Gastrocnemius medialis (tissue), 4 donors: ENCODE measurements at regions not wholly inside any gene's neighbourhood (a gene's known extent, or its start where the extent isn't known, plus 50 kb on each side); places are given as distances from the start of the nearest gene placed in this dataset.

Experiments used
- ATAC-seq, 2 donors: fragments of 150-250 bp; one replicate each; pipeline ENCODE4 v1.9.1; 2016
- DNase-seq, 2 donors: peaks; one replicate each; pipeline ENCODE4 v3.0.0-alpha.2; 2019
- H3K27ac ChIP-seq, 4 donors: fragments of 200-600 bp; sonication (generic); 1 replicate in 1 of 4; 2 replicates in 3 of 4; pipeline ENCODE4 v1.5.1; 2016 to 2018; ENCODE audit warnings: mild to moderate bottlenecking in 2 of 4, moderate library complexity in 1 of 4
- H3K27me3 ChIP-seq, 3 donors: fragments of 200-600 bp; sonication (generic) in 2 of 3; 1 replicate in 1 of 3; 2 replicates in 2 of 3; pipeline versions ENCODE4 v1.5.1 to v1.6.0; 2016 to 2019; ENCODE audit warnings: mild to moderate bottlenecking in 1 of 3, moderate library complexity in 1 of 3
- H3K36me3 ChIP-seq, 2 donors: fragments of 200-600 bp; sonication (generic) in 1 of 2; one replicate each; pipeline ENCODE4 v1.5.1; 2017 to 2018
- H3K4me1 ChIP-seq, 2 donors: fragments of 200-600 bp; sonication (generic) in 1 of 2; one replicate each; pipeline ENCODE4 v1.5.1; 2016 to 2017; ENCODE audit warnings: mild to moderate bottlenecking in 2 of 2
- H3K4me3 ChIP-seq, 4 donors: fragments of 200-600 bp; sonication (generic) in 3 of 4; 1 replicate in 1 of 4; 2 replicates in 3 of 4; pipeline ENCODE4 v1.5.1; 2016 to 2019; ENCODE audit warnings: mild to moderate bottlenecking in 2 of 4
- H3K9me3 ChIP-seq, 3 donors: fragments of 200-600 bp; sonication (generic) in 2 of 3; 1 replicate in 1 of 3; 2 replicates in 2 of 3; pipeline ENCODE4 v1.5.1; 2016 to 2019
- CTCF ChIP-seq, 5 experiments: fragments of 450-650 bp in 3 of 5; fragments of 200-600 bp in 2 of 5; sonication (generic) in 2 of 5; IDR thresholded peaks in 4 of 5; conservative IDR thresholded peaks in 1 of 5; 1 replicate in 4 of 5; 2 replicates in 1 of 5; pipeline ENCODE4 v1.5.1; 2016 to 2019; ENCODE audit warnings: antibody characterized with exemption in 5 of 5, mild to moderate bottlenecking in 3 of 5, moderate library complexity in 3 of 5
- POLR2A ChIP-seq, 2 donors: fragments of 450-650 bp; IDR thresholded peaks; one replicate each; pipeline ENCODE4 v1.6.1; 2017; ENCODE audit warnings: antibody characterized with exemption in 2 of 2, mild to moderate bottlenecking in 2 of 2, moderate library complexity in 2 of 2
- in situ Hi-C, 4 donors: fragments of 200-750 bp; cut with MboI; loops; one replicate each; pipeline versions ENCODE4 v1.15.0 to v1.8.0; 2017; ENCODE audit warnings: low sequenced_read_pairs in 4 of 4
- intact Hi-C: fragments of 100-400 bp; cut with DNase I; formaldehyde crosslinking; loops from one replicate; pipeline ENCODE4 v1.15.1; 2023; ENCODE audit warnings: low total_unique reads

DNA sequence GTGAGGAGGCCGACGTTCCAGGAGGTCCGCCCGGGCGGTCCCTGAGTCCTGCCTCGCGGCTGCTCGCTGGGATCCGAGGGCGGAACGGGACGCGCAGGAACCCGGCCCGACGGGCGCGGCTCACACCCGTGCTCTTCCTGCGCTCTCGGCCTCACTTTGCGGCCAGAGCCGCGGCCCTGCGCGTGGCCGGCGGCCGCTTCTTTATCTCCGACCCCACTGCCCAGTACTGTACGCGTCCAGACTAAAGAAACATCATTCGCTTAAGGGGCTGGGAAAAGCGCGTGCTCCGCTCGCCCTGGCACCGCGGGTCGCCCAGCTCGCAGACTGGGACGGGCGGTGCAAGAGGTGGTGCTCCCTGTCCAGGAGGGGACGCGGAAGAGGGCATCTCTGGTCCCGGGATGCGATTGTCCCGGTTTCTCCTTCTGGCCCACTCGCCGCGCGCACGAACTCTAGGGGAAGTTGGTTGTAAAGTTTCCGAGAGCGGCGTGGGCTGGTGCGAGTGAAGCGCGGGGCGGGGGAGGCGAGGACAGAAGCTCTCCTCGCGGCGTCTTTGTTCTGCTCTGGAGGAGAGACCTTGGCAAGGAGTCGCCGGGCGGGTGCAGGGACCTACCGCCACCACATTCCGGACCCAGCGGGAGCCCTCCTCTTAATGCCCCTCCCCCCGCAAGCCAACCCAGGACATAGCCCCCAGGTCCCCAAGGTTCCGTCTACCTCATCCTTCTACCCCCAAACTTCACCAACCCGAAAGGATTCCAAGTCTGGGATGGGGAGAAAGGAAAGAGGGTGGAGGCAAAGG, 71.0 kb downstream of the SOX4 start:
- Histone ChIP-seq H3K4me1 (peaks cover 4 to 16% of the 10 kb centered on the region in 2 donors), H3K9me3 (no peaks in the 10 kb centered on the region), H3K27me3 (peaks cover 24 to 50% (median 40%) of the 10 kb centered on the region in 3 donors), H3K36me3 (no peaks in the 10 kb centered on the region), H3K4me3 (peak overlapping the region; percentile 49 to 61 (median 56)), H3K27ac (peak overlapping the region in 1 of 4 donors; percentile 55)
- intact Hi-C loops = no loop called here
- TF ChIP-seq POLR2A (IDR thresholded peaks at IDR 0.05) (no peak), CTCF (IDR thresholded peaks at IDR 0.05 in 4 of 5, conservative IDR thresholded peaks at IDR 0.05 in 1 of 5) (no peak)
- peak in 1 of 2 donors; percentile 18 for ATAC-seq
- no peak for DNase-seq
- in situ Hi-C loops = no loop called here

DNA sequence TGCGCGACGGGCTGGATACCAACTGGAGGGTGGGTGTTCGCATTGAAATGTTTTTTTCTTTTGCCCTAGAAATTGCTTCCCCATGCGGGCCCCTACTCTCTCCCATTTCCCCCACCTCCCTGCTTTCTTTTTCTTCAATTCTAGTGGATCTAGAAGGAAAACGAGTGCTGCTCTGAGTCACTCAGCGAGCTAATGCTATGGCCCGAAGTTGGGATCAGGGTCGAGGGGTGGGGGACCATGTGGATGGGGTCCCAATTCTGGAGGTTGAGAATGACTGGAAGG, 71.5 kb downstream of the SOX4 start:
- TF ChIP-seq POLR2A (IDR thresholded peaks at IDR 0.05) = no peak
- no peak for TF ChIP-seq CTCF (IDR thresholded peaks at IDR 0.05 in 4 of 5, conservative IDR thresholded peaks at IDR 0.05 in 1 of 5)
- intact Hi-C loops (no loop called here), in situ Hi-C loops (no loop called here)
- Histone ChIP-seq H3K27ac (peak overlapping the region in 1 of 4 donors; percentile 9), H3K36me3 (no peaks in the 10 kb centered on the region), H3K4me3 (peak overlapping the region; percentile 49 to 61 (median 56)), H3K4me1 (peaks cover 4 to 16% of the 10 kb centered on the region in 2 donors), H3K9me3 (no peaks in the 10 kb centered on the region), H3K27me3 (peaks cover 24 to 50% (median 40%) of the 10 kb centered on the region in 3 donors)
- no peak for ATAC-seq
- DNase-seq = no peak

DNA sequence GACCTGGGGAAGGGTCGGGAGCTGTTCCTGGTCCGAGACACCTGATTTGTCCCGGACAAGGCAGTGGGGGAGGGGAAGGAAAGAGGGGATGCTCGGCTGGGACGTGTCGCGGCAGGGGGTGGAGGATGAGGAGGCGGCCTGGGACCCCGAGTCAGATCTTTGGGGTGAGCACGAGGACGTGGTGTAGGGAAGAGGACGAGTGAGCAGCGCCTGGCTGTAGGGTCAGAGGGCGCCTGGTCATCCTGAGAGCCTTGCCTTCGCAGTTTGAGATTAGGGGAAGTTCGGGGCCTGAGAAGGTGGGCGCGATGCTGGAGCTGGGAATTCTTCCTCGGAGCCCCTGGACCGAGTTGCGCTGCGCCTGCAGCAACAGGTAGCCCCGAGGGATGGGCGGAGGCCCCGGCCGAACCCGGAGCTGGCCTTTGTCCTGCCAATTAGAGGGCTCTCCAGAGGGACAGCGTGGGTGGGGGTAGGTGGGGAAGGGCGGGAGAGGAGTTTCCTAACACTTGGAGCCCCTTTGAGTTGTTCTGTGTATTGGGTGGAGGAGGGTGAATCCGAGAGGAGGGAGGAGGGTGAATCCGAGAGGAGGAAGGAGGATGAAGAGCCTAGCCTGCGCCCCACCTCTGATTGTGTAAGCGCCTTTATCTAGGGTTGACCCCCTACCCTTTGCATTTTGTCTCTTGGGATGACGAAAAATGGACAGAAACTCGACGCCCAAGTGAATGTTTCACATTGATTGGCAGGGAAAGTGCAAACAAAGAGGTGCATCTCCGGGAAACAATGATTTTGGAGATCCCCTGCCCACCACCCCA, 72.0 kb downstream of the SOX4 start:
- DNase-seq (no peak), ATAC-seq (no peak)
- peak overlapping the region; percentile 49 to 61 (median 56) for H3K4me3 ChIP-seq
- intact Hi-C loops = no loop called here
- H3K4me1 ChIP-seq = peaks cover 4 to 16% of the 10 kb centered on the region in 2 donors
- H3K9me3 ChIP-seq = no peaks in the 10 kb centered on the region
- H3K27ac ChIP-seq = peak overlapping the region in 2 of 4 donors; percentile 33 to 60
- in situ Hi-C loops = no loop called here
- TF ChIP-seq POLR2A (IDR thresholded peaks at IDR 0.05) (no peak), CTCF (IDR thresholded peaks at IDR 0.05 in 4 of 5, conservative IDR thresholded peaks at IDR 0.05 in 1 of 5) (no peak)
- no peaks in the 10 kb centered on the region for H3K36me3 ChIP-seq
- peaks cover 24 to 50% (median 40%) of the 10 kb centered on the region in 3 donors for H3K27me3 ChIP-seq

- in situ Hi-C loops (no loop called here), intact Hi-C loops (no loop called here)
- Histone ChIP-seq H3K27ac (peak overlapping the region in 3 of 4 donors; percentile 49 to 62 (median 60)), H3K36me3 (no peaks in the 10 kb centered on the region), H3K4me3 (peak overlapping the region; percentile 49 to 61 (median 56)), H3K9me3 (no peaks in the 10 kb centered on the region), H3K4me1 (peaks cover 4 to 16% of the 10 kb centered on the region in 2 donors), H3K27me3 (peaks cover 19 to 50% (median 40%) of the 10 kb centered on the region in 3 donors)
- ATAC-seq (no peak), DNase-seq (no peak)
- TF ChIP-seq POLR2A (IDR thresholded peaks at IDR 0.05) (no peak), CTCF (IDR thresholded peaks at IDR 0.05 in 4 of 5, conservative IDR thresholded peaks at IDR 0.05 in 1 of 5) (no peak)
These were observed 72.7 kb downstream of the SOX4 start for GRCh38 chr6:21666201-21666691.
